GM19468 (cell line): ENCODE measurements at regions not wholly inside any gene's neighbourhood (a gene's known extent, or its start where the extent isn't known, plus 50 kb on each side); places are given as distances from the start of the nearest gene placed in this dataset.

Experiments used
- ATAC-seq: cut with Tn5 transposase; IDR thresholded peaks from one replicate; pipeline ENCODE4 v1.9.1; 2021; ENCODE audit warnings: mild to moderate bottlenecking, moderate library complexity, moderate number of reproducible peaks; ENCODE audit not compliant: unreplicated experiment; ENCODE audit errors: extremely low read depth

GRCh38 chr6:21371676-21372171, 221.8 kb upstream of the SOX4 start:
- ATAC-seq: no peak

GRCh38 chr6:21375151-21376116, 218.1 kb upstream of the SOX4 start:
- no peak for ATAC-seq

- no peak for ATAC-seq
Measured at GRCh38 chr6:21377356-21377755, 216.2 kb upstream of the SOX4 start.

GRCh38 chr6:21381331-21381963, 212.1 kb upstream of the SOX4 start:
- no peak for ATAC-seq

- no peak for ATAC-seq
Measured at GRCh38 chr6:21382821-21383449, 210.6 kb upstream of the SOX4 start.

GRCh38 chr6:21383450-21384085, 210.0 kb upstream of the SOX4 start:
- no peak for ATAC-seq

GRCh38 chr6:21384216-21384615, 209.3 kb upstream of the SOX4 start:
- ATAC-seq: no peak

GRCh38 chr6:21386744-21387143, 206.8 kb upstream of the SOX4 start:
- no peak for ATAC-seq

- ATAC-seq: no peak
Measured at GRCh38 chr6:21390532-21391213, 202.9 kb upstream of the SOX4 start.

GRCh38 chr6:21392177-21392576, 201.4 kb upstream of the SOX4 start:
- no peak for ATAC-seq

- ATAC-seq: no peak
Measured at GRCh38 chr6:21393441-21394165, 199.9 kb upstream of the SOX4 start.

GRCh38 chr6:21395121-21395520, 198.4 kb upstream of the SOX4 start:
- ATAC-seq: no peak

- no peak for ATAC-seq
Measured at GRCh38 chr6:21396313-21396712, 197.2 kb upstream of the SOX4 start.

- ATAC-seq: no peak
Measured at GRCh38 chr6:21398741-21399325, 194.7 kb upstream of the SOX4 start.

GRCh38 chr6:21402368-21402767, 191.2 kb upstream of the SOX4 start:
- peak; percentile 67 for ATAC-seq

GRCh38 chr6:21404577-21404976, 189.0 kb upstream of the SOX4 start:
- ATAC-seq: no peak

GRCh38 chr6:21406316-21406715, 187.2 kb upstream of the SOX4 start:
- no peak for ATAC-seq

GRCh38 chr6:21409231-21409630, 184.3 kb upstream of the SOX4 start:
- ATAC-seq: no peak

GRCh38 chr6:21413428-21413827, 180.1 kb upstream of the SOX4 start:
- ATAC-seq: no peak
